Neural cell (in vitro differentiated cells): ENCODE measurements at regions not wholly inside any gene's neighbourhood (a gene's known extent, or its start where the extent isn't known, plus 50 kb on each side); places are given as distances from the start of the nearest gene placed in this dataset.

ENCODE experiments used
- H2AFZ ChIP-seq: fragments of 200-600, 300-800 bp; sonication (generic), shearing (Covaris generic); 2 replicates; pipeline ENCODE4 v1.6.0; 2014; ENCODE audit warnings: low read depth, mild to moderate bottlenecking, antibody characterized with exemption, low read length, moderate library complexity
- H3F3A ChIP-seq: fragments of 200-600 bp; shearing (Covaris generic); 2 replicates; pipeline ENCODE4 v1.6.1; 2016; ENCODE audit warnings: mild to moderate bottlenecking, moderate library complexity, mixed read lengths, antibody characterized with exemption, low read length; ENCODE audit not compliant: insufficient read depth, poor library complexity, severe bottlenecking
- H3K27ac ChIP-seq: fragments of 200-600, 300-800 bp; sonication (generic), shearing (Covaris generic); 2 replicates; pipeline ENCODE4 v1.5.1; 2014; ENCODE audit warnings: mild to moderate bottlenecking, low read length, moderate library complexity
- H3K27me3 ChIP-seq: fragments of 300-800, 200-600 bp; sonication (generic), shearing (Covaris generic); 2 replicates; pipeline ENCODE4 v1.6.0; 2014; ENCODE audit warnings: mild to moderate bottlenecking, low read depth, low read length, moderate library complexity; ENCODE audit not compliant: insufficient read depth
- H3K36me3 ChIP-seq: fragments of 300-800, 200-600 bp; sonication (generic), shearing (Covaris generic); 2 replicates; pipeline ENCODE4 v1.5.1; 2014; ENCODE audit warnings: mild to moderate bottlenecking, antibody characterized with exemption, low read length, moderate library complexity; ENCODE audit not compliant: insufficient read depth
- H3K4me2 ChIP-seq: fragments of 300-800, 200-600 bp; sonication (generic), shearing (Covaris generic); 2 replicates; pipeline ENCODE4 v1.6.0; 2014; ENCODE audit warnings: mild to moderate bottlenecking, low read length
- H3K4me3 ChIP-seq: fragments of 300-800, 200-600 bp; sonication (generic), shearing (Covaris generic); 2 replicates; pipeline ENCODE4 v1.5.1; 2014; ENCODE audit warnings: mild to moderate bottlenecking, low read length, moderate library complexity
- H3K79me2 ChIP-seq: fragments of 200-600 bp; shearing (Covaris generic); replicated peaks from 2 replicates; pipeline ENCODE4 v1.6.0; 2014; ENCODE audit warnings: mild to moderate bottlenecking, low read length, moderate library complexity; ENCODE audit not compliant: insufficient read depth
- H3K9ac ChIP-seq: fragments of 300-800, 200-600 bp; sonication (generic), shearing (Covaris generic); 2 replicates; pipeline ENCODE4 v1.6.1; 2016; ENCODE audit warnings: mild to moderate bottlenecking, low read length, mixed read lengths
- H3K9me2 ChIP-seq: fragments of 200-600 bp; shearing (Covaris generic); 2 replicates; pipeline ENCODE4 v1.6.1; 2016; ENCODE audit warnings: mild to moderate bottlenecking, low read length, mixed read lengths; ENCODE audit not compliant: insufficient read depth
- H3K9me3 ChIP-seq: fragments of 200-600, 300-800 bp; sonication (generic), shearing (Covaris generic); 2 replicates; pipeline ENCODE4 v1.6.1; 2016; ENCODE audit warnings: mild to moderate bottlenecking, mixed run types, low read length, moderate library complexity, mixed read lengths
- H4K20me1 ChIP-seq: fragments of 200-600 bp; shearing (Covaris generic); 2 replicates; pipeline ENCODE4 v1.6.1; 2016; ENCODE audit warnings: mild to moderate bottlenecking, mixed run types; ENCODE audit not compliant: insufficient read depth
- CTCF ChIP-seq: fragments of 450-650 bp; IDR thresholded peaks from 2 replicates; pipeline ENCODE4 v1.5.1; 2014; ENCODE audit warnings: antibody characterized with exemption, mild to moderate bottlenecking, moderate library complexity; ENCODE audit not compliant: poor library complexity, severe bottlenecking
- EP300 ChIP-seq: fragments of 450-650 bp; conservative IDR thresholded peaks from 2 replicates; pipeline ENCODE4 v1.6.1; 2014; ENCODE audit warnings: antibody characterized with exemption, mild to moderate bottlenecking, moderate library complexity; ENCODE audit not compliant: poor library complexity, severe bottlenecking
- EZH2 ChIP-seq: fragments of 200-600, 300-800 bp; shearing (Covaris generic), sonication (generic); IDR thresholded peaks from 2 replicates; pipeline ENCODE4 v1.6.1; 2014; ENCODE audit warnings: antibody characterized with exemption, low read length, borderline replicate concordance, mild to moderate bottlenecking; ENCODE audit not compliant: insufficient read depth, poor library complexity, severe bottlenecking
- MXI1 ChIP-seq: fragments of 450-650 bp; conservative IDR thresholded peaks from 2 replicates; pipeline ENCODE4 v1.6.1; 2014; ENCODE audit warnings: antibody characterized with exemption, mild to moderate bottlenecking; ENCODE audit not compliant: poor library complexity, severe bottlenecking
- POLR2AphosphoS5 ChIP-seq: IDR thresholded peaks from 2 replicates; pipeline ENCODE4 v1.6.1; 2012
- RAD21 ChIP-seq: fragments of 450-650 bp; conservative IDR thresholded peaks from 2 replicates; pipeline ENCODE4 v1.6.1; 2014; ENCODE audit warnings: antibody characterized with exemption, mild to moderate bottlenecking, moderate library complexity
- REST ChIP-seq: IDR thresholded peaks from 2 replicates; pipeline ENCODE4 v1.6.1; 2012; ENCODE audit warnings: borderline replicate concordance
- SMC3 ChIP-seq: fragments of 450-650 bp; conservative IDR thresholded peaks from 2 replicates; pipeline ENCODE4 v1.6.1; 2014; ENCODE audit warnings: antibody characterized with exemption, mild to moderate bottlenecking, moderate library complexity; ENCODE audit not compliant: poor library complexity
- TAF1 ChIP-seq: IDR thresholded peaks from 2 replicates; pipeline ENCODE4 v1.6.1; 2012; ENCODE audit warnings: low read depth

GRCh38 chr12:113680868-113681267 lies 209.2 kb upstream of the LHX5 start:
- Histone ChIP-seq H3K4me2 (no peak overlapping the region), H3F3A (no peaks in the 10 kb centered on the region), H3K4me3 (no peak overlapping the region), H3K9me2 (no peaks in the 10 kb centered on the region), H3K9ac (no peak overlapping the region), H3K27ac (no peak overlapping the region), H3K79me2 (no peaks in the 10 kb centered on the region), H3K36me3 (no peaks in the 10 kb centered on the region), H4K20me1 (no peaks in the 10 kb centered on the region), H2AFZ (no peak overlapping the region), H3K27me3 (no peaks in the 10 kb centered on the region), H3K9me3 (no peaks in the 10 kb centered on the region)
- no peak for TF ChIP-seq TAF1

GRCh38 chr12:113678223-113679119 lies 206.8 kb upstream of the LHX5 start:
- H2AFZ ChIP-seq, result no peak overlapping the region
- no peaks in the 10 kb centered on the region for H3K27me3 ChIP-seq
- H3K36me3 ChIP-seq, result no peaks in the 10 kb centered on the region
- H3K9me2 ChIP-seq, result no peaks in the 10 kb centered on the region
- H3K79me2 ChIP-seq, result no peaks in the 10 kb centered on the region
- TF ChIP-seq EZH2 (no peak), MXI1 (no peak), POLR2AphosphoS5 (no peak), CTCF (no peak), TAF1 (no peak), REST (no peak), EP300 (no peak), RAD21 (no peak), SMC3 (no peak)
- H3K27ac ChIP-seq, result no peak overlapping the region
- no peaks in the 10 kb centered on the region for H4K20me1 ChIP-seq
- H3F3A ChIP-seq, result no peaks in the 10 kb centered on the region
- H3K4me2 ChIP-seq, result no peak overlapping the region
- no peak overlapping the region for H3K4me3 ChIP-seq
- H3K9me3 ChIP-seq, result no peaks in the 10 kb centered on the region
- H3K9ac ChIP-seq, result no peak overlapping the region
